ENCODE measurements at regions not wholly inside any gene's neighbourhood (a gene's known extent, or its start where the extent isn't known, plus 50 kb on each side); places are given as distances from the start of the nearest gene placed in this dataset.

GRCh38 chr4:104549736-104550135 is 55.0 kb upstream of the CXXC4 start:
- no peak for TF ChIP-seq FOXP2 (optimal IDR thresholded peaks at IDR 0.05; ENCODE audit: borderline replicate concordance, extremely low read depth, extremely low read length, insufficient read depth)
- no peak for TF ChIP-seq REST (IDR thresholded peaks at IDR 0.05; ENCODE audit: insufficient read depth in 1 of 2, low read depth in 2 of 2, low read length in 2 of 2)
- no peak for TF ChIP-seq POLR2AphosphoS5 (IDR thresholded peaks at IDR 0.05; ENCODE audit: low read depth, low read length)
- TF ChIP-seq TAF1 (IDR thresholded peaks at IDR 0.05; ENCODE audit: borderline replicate concordance, insufficient read depth, low read length): no peak
- no peak for TF ChIP-seq SIN3A (IDR thresholded peaks at IDR 0.05; ENCODE audit: borderline replicate concordance, insufficient read depth, low read length)

- TF ChIP-seq REST (IDR thresholded peaks at IDR 0.05; ENCODE audit: insufficient read depth in 1 of 2, low read depth in 2 of 2, low read length in 2 of 2) (no peak), TAF1 (IDR thresholded peaks at IDR 0.05; ENCODE audit: borderline replicate concordance, insufficient read depth, low read length) (no peak), FOXP2 (optimal IDR thresholded peaks at IDR 0.05; ENCODE audit: borderline replicate concordance, extremely low read depth, extremely low read length, insufficient read depth) (no peak), SIN3A (IDR thresholded peaks at IDR 0.05; ENCODE audit: borderline replicate concordance, insufficient read depth, low read length) (no peak), POLR2AphosphoS5 (IDR thresholded peaks at IDR 0.05; ENCODE audit: low read depth, low read length) (no peak)
Observed at GRCh38 chr4:104559502-104559901, 64.8 kb upstream of the CXXC4 start.

- TF ChIP-seq SIN3A (IDR thresholded peaks at IDR 0.05; ENCODE audit: borderline replicate concordance, insufficient read depth, low read length): no peak
- no peak for TF ChIP-seq TAF1 (IDR thresholded peaks at IDR 0.05; ENCODE audit: borderline replicate concordance, insufficient read depth, low read length)
- TF ChIP-seq POLR2AphosphoS5 (IDR thresholded peaks at IDR 0.05; ENCODE audit: low read depth, low read length): no peak
- TF ChIP-seq REST (IDR thresholded peaks at IDR 0.05; ENCODE audit: insufficient read depth in 1 of 2, low read depth in 2 of 2, low read length in 2 of 2): no peak
- TF ChIP-seq FOXP2 (optimal IDR thresholded peaks at IDR 0.05; ENCODE audit: borderline replicate concordance, extremely low read depth, extremely low read length, insufficient read depth): no peak
Observed at GRCh38 chr4:104571341-104571740, 76.6 kb upstream of the CXXC4 start.

- no peak for TF ChIP-seq POLR2AphosphoS5 (IDR thresholded peaks at IDR 0.05; ENCODE audit: low read depth, low read length)
- no peak for TF ChIP-seq REST (IDR thresholded peaks at IDR 0.05; ENCODE audit: insufficient read depth in 1 of 2, low read depth in 2 of 2, low read length in 2 of 2)
- no peak for TF ChIP-seq FOXP2 (optimal IDR thresholded peaks at IDR 0.05; ENCODE audit: borderline replicate concordance, extremely low read depth, extremely low read length, insufficient read depth)
- TF ChIP-seq TAF1 (IDR thresholded peaks at IDR 0.05; ENCODE audit: borderline replicate concordance, insufficient read depth, low read length): no peak
- TF ChIP-seq SIN3A (IDR thresholded peaks at IDR 0.05; ENCODE audit: borderline replicate concordance, insufficient read depth, low read length): no peak
Observed at GRCh38 chr4:104574371-104574770, 79.7 kb upstream of the CXXC4 start.

- no peak for TF ChIP-seq POLR2AphosphoS5 (IDR thresholded peaks at IDR 0.05; ENCODE audit: low read depth, low read length)
- no peak for TF ChIP-seq TAF1 (IDR thresholded peaks at IDR 0.05; ENCODE audit: borderline replicate concordance, insufficient read depth, low read length)
Observed at GRCh38 chr4:104575278-104575677, 80.6 kb upstream of the CXXC4 start.

Data from PFSK-1 (cell line).